ENCODE measurements at regions not wholly inside any gene's neighbourhood (a gene's known extent, or its start where the extent isn't known, plus 50 kb on each side); places are given as distances from the start of the nearest gene placed in this dataset.
"Not testable (repeated sequence)": the region's sequence is repeated elsewhere in the genome, so short reads cannot be mapped to it uniquely, and the experiment has no call there.

DNA sequence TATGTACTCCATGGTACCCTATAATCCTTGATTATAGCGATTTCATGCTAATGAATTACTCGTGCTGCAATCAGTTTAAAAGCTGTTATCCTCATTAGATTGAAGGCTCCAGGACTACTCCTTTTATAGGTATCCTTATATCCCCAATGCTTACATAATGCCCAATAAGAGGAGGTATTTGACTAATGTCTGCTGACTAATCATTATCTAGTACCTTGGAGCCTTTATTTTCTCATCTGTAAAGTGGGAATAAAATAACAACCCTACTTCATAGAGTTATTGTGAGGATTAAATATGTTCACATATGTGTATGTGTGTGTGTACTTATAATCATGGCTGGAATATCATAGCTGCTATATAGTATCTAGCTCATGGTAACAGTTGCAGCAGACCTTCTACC, 1031.5 kb downstream of the CDH11 start:
- Histone ChIP-seq H3K4me1 (ENCODE audit: control insufficient read depth, insufficient read depth, low read length) (peaks cover 25% of the 10 kb centered on the region), H3K9ac (ENCODE audit: low read depth, low read length) (no peak overlapping the region), H3K9me3 (replicated peaks; ENCODE audit: low read length) (no peaks in the 10 kb centered on the region), H3K27me3 (ENCODE audit: control insufficient read depth, insufficient read depth, low read length) (no peaks in the 10 kb centered on the region), H3K36me3 (ENCODE audit: insufficient read depth, low read length) (no peaks in the 10 kb centered on the region), H3K4me3 (ENCODE audit: low read length) (no peak overlapping the region), H3K4me2 (ENCODE audit: low read length) (no peak overlapping the region)

DNA sequence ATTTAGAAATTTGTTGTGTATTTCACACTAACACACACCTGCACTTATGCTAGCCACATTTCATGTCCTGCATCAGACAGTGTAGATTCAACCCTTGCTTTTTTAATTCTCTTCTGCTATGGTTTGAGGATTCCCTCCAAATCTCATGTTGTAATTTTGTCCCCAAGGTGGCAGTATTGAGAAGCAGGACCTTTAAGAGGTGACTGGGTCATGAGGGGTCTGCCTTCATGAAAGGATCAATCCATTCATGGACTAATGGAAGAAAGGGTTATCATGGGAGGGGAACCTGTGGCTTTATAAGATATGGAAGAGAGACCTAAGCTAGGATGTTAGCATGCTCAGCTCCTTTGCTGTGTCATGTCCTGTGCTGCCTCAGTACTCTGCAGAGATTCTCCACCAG, 1032.2 kb downstream of the CDH11 start:
- Histone ChIP-seq H3K9me3 (replicated peaks; ENCODE audit: low read length) (no peaks in the 10 kb centered on the region), H3K27me3 (ENCODE audit: control insufficient read depth, insufficient read depth, low read length) (no peaks in the 10 kb centered on the region), H3K9ac (ENCODE audit: low read depth, low read length) (no peak overlapping the region), H3K4me3 (ENCODE audit: low read length) (no peak overlapping the region), H3K4me2 (ENCODE audit: low read length) (no peak overlapping the region), H3K36me3 (ENCODE audit: insufficient read depth, low read length) (no peaks in the 10 kb centered on the region), H3K4me1 (ENCODE audit: control insufficient read depth, insufficient read depth, low read length) (peaks cover 24% of the 10 kb centered on the region)

DNA sequence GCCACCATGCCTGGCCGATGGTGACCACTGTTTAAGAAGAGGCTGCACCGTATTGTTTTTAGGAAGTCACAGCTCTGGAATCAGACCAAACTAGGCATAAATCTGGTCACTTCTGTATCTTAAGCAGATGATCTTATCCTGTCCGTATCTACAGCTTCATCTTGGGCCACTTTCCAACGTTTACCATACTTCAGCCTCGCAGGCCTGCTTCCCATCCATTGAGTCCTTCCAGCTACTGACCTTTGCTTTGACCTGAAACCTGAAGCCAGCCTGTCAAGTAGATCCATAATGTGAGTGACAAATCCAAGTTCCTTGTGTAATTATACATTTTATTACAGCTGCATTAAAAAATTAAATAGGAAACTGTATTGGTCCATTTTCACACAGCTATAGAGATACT, 1033.0 kb downstream of the CDH11 start:
- Histone ChIP-seq H3K4me1 (ENCODE audit: control insufficient read depth, insufficient read depth, low read length) (peaks cover 16% of the 10 kb centered on the region), H3K9ac (ENCODE audit: low read depth, low read length) (no peak overlapping the region), H3K9me3 (replicated peaks; ENCODE audit: low read length) (no peaks in the 10 kb centered on the region), H3K36me3 (ENCODE audit: insufficient read depth, low read length) (no peaks in the 10 kb centered on the region), H3K4me3 (ENCODE audit: low read length) (no peak overlapping the region), H3K4me2 (ENCODE audit: low read length) (no peak overlapping the region), H3K27me3 (ENCODE audit: control insufficient read depth, insufficient read depth, low read length) (no peaks in the 10 kb centered on the region)

DNA sequence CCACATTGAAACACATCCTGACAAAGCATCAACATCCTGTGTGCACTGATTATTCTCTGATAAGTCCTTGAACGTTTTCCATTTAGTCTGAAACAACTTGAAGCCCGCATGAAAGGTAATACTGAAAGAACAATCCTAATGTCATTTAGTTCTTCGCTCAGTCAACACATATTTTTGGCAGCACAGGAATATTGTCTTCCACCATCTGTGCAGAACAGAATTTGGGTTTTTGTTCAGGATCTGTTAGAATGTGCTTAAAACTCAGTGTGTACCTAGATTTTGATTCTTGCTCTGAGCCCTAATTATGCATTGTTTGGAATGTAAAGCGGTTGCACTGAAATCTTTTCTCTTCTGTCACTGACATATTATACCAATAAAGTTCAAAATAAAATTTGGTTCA, 1036.6 kb downstream of the CDH11 start:
- no peaks in the 10 kb centered on the region for H3K9me3 ChIP-seq (replicated peaks; ENCODE audit: low read length)
- no peaks in the 10 kb centered on the region for H3K4me1 ChIP-seq (ENCODE audit: control insufficient read depth, insufficient read depth, low read length)
- H3K4me2 ChIP-seq (ENCODE audit: low read length) = no peak overlapping the region
- no peaks in the 10 kb centered on the region for H3K27me3 ChIP-seq (ENCODE audit: control insufficient read depth, insufficient read depth, low read length)
- H3K36me3 ChIP-seq (ENCODE audit: insufficient read depth, low read length) = no peaks in the 10 kb centered on the region
- no peak overlapping the region for H3K4me3 ChIP-seq (ENCODE audit: low read length)
- no peak overlapping the region for H3K9ac ChIP-seq (ENCODE audit: low read depth, low read length)

DNA sequence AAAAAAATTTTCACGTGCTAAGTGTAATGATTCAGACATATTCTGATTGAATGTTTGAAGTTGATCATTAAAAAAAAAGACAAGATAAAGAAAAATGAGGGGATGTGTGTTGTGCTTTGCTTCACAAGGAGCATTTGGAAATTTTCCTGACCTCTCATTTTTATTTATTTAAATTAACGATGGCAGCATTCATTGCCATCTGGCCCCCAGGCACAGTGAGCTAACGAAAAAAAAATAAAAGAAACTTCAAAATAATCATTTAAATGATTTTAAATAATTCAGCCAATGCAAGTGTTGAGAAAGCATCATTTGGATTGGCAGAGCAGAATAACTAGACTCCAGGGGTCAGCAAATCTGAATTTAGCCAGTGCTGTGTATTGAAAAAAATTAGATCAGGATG, 1037.2 kb downstream of the CDH11 start:
- H3K4me1 ChIP-seq (ENCODE audit: control insufficient read depth, insufficient read depth, low read length) = no peaks in the 10 kb centered on the region
- H3K9me3 ChIP-seq (replicated peaks; ENCODE audit: low read length) = no peaks in the 10 kb centered on the region
- no peak overlapping the region for H3K9ac ChIP-seq (ENCODE audit: low read depth, low read length)
- H3K36me3 ChIP-seq (ENCODE audit: insufficient read depth, low read length) = no peaks in the 10 kb centered on the region
- H3K27me3 ChIP-seq (ENCODE audit: control insufficient read depth, insufficient read depth, low read length) = no peaks in the 10 kb centered on the region
- no peak overlapping the region for H3K4me2 ChIP-seq (ENCODE audit: low read length)
- no peak overlapping the region for H3K4me3 ChIP-seq (ENCODE audit: low read length)

DNA sequence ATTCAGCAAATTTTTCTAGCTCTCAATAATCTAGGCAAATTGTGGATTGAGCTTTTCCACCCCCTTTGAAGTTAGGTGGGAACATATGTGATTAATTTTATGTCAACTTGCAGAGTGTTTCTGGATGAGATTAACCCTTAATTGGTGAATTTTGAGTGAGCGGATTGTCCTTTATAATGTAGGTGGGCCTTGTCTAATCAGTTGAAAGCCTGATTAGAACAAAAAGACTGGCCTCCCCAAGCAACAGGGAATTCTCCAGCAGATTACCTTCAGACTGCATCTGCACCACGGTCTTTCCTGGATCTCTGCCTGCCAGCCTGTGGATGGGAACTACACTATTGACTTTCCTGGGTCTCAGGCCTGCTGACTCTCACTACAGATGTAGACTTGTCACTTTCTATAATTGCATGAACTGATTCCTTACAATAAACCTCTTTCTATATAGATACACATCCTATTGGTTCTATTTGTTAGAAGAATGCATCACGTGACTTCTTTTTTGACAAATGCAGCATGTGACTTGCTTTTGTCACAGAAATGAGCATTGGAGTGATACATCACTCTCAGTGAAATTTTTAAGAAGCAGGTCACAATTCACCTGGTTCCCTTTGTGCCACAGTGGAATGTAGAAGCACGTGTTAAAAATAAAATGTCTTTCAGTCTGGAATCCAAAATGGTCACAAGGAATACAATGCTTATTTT, 1038.3 kb downstream of the CDH11 start:
- H3K4me3 ChIP-seq (ENCODE audit: low read length) = no peak overlapping the region
- H3K36me3 ChIP-seq (ENCODE audit: insufficient read depth, low read length) = no peaks in the 10 kb centered on the region
- no peaks in the 10 kb centered on the region for H3K4me1 ChIP-seq (ENCODE audit: control insufficient read depth, insufficient read depth, low read length)
- no peak overlapping the region for H3K4me2 ChIP-seq (ENCODE audit: low read length)
- H3K27me3 ChIP-seq (ENCODE audit: control insufficient read depth, insufficient read depth, low read length) = no peaks in the 10 kb centered on the region
- H3K9ac ChIP-seq (ENCODE audit: low read depth, low read length) = no peak overlapping the region
- H3K9me3 ChIP-seq (replicated peaks; ENCODE audit: low read length) = no peaks in the 10 kb centered on the region

DNA sequence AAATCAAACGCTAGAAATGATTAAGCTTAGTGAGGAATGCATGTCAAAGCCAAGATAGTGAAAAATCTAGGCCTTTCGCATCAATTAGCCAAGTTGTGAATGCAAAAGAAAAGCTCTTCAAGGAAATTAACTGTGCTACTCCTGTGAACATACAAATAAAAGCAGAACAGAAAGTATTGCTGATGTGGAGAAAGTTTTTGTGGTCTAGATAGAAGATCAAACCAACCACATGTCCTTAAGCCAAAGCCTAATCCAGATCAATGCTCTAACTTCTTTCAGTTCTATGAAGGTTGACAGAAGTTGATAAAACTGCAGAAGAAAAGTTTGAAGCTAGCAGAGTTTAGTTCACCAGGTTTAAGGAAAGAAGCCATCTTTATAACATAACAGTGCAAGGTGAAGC, 1044.6 kb downstream of the CDH11 start:
- no peaks in the 10 kb centered on the region for H3K4me1 ChIP-seq (ENCODE audit: control insufficient read depth, insufficient read depth, low read length)
- no peak overlapping the region for H3K4me3 ChIP-seq (ENCODE audit: low read length)
- no peaks in the 10 kb centered on the region for H3K36me3 ChIP-seq (ENCODE audit: insufficient read depth, low read length)
- H3K9me3 ChIP-seq (replicated peaks; ENCODE audit: low read length) = no peaks in the 10 kb centered on the region
- no peak overlapping the region for H3K4me2 ChIP-seq (ENCODE audit: low read length)
- no peaks in the 10 kb centered on the region for H3K27me3 ChIP-seq (ENCODE audit: control insufficient read depth, insufficient read depth, low read length)
- H3K9ac ChIP-seq (ENCODE audit: low read depth, low read length) = no peak overlapping the region

DNA sequence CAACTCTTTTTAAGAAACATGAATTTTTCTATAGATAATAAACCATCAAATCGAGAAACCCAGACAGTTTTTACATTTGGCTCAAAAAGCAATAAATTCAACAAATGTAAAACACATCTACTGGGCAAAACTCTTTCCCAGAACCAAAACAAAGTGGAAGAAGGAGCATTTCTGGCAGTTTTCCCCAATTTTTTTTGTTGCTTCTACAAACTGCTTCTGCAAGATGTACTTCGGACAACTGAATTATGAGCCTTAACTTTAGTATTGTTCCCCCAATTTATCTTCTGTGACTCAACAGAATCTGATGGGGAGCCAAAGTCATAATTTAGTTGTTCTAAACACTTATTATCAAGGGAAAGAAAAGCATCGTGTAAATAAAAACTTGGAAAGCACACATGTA, 1047.2 kb downstream of the CDH11 start:
- no peaks in the 10 kb centered on the region for H3K4me1 ChIP-seq (ENCODE audit: control insufficient read depth, insufficient read depth, low read length)
- H3K9me3 ChIP-seq (replicated peaks; ENCODE audit: low read length) = no peaks in the 10 kb centered on the region
- H3K4me2 ChIP-seq (ENCODE audit: low read length) = no peak overlapping the region
- H3K36me3 ChIP-seq (ENCODE audit: insufficient read depth, low read length) = no peaks in the 10 kb centered on the region
- H3K9ac ChIP-seq (ENCODE audit: low read depth, low read length) = no peak overlapping the region
- H3K4me3 ChIP-seq (ENCODE audit: low read length) = no peak overlapping the region
- H3K27me3 ChIP-seq (ENCODE audit: control insufficient read depth, insufficient read depth, low read length) = no peaks in the 10 kb centered on the region

DNA sequence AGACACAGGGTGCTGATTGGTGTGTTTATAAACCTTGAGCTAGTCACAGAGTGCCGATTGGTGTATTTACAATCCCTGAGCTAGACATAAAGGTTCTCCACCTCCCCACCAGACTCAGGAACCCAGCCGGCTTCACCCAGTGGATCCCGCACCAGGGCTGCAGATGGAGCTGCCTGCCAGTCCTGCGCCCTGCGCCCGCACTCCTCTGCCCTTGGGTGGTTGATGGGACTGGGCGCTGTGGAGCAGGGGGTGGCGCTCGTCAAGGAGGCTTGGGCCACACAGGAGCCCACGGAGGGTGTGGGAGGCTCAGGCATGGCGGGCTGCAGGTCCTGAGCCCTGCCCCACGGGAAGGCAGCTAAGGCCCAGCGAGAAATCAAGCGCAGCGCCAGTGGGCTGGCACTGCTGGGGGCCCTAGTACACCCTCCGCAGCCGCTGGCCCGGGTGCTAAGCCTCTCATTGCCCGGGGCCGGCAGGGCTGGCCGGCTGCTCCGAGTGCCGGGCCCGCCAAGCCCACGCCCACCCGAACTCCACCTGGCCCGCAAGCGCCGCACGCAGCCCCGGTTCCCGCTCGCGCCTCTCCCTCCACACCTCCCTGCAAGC, 1049.6 kb downstream of the CDH11 start:
- not testable (repeated sequence) for H3K9ac ChIP-seq (ENCODE audit: low read depth, low read length); H3K4me1 ChIP-seq (ENCODE audit: control insufficient read depth, insufficient read depth, low read length); H3K27me3 ChIP-seq (ENCODE audit: control insufficient read depth, insufficient read depth, low read length); H3K9me3 ChIP-seq (replicated peaks; ENCODE audit: low read length); H3K36me3 ChIP-seq (ENCODE audit: insufficient read depth, low read length); H3K4me3 ChIP-seq (ENCODE audit: low read length); H3K4me2 ChIP-seq (ENCODE audit: low read length)

DNA sequence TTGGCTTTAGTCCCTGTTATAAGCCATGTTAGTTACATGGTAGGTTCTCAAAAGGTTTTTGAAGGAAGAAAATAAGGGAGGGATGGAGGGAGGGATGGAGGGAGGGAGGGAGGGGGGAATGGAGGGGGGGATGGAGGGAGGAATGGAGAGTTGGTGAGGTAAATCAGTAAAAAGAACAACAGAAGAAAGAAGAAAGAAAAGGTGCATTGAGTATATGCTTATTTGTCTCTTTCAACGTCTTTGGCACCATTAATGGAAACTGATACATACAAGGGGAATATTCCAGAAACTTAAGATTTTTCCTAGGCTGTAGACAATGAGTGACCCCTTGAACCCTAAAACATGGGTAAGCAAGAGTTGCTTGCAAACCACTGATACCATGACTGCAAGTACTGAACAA, 1056.3 kb downstream of the CDH11 start:
- Histone ChIP-seq H3K4me1 (ENCODE audit: control insufficient read depth, insufficient read depth, low read length) (no peaks in the 10 kb centered on the region), H3K9ac (ENCODE audit: low read depth, low read length) (no peak overlapping the region), H3K4me2 (ENCODE audit: low read length) (no peak overlapping the region), H3K9me3 (replicated peaks; ENCODE audit: low read length) (no peaks in the 10 kb centered on the region), H3K4me3 (ENCODE audit: low read length) (no peak overlapping the region), H3K36me3 (ENCODE audit: insufficient read depth, low read length) (no peaks in the 10 kb centered on the region), H3K27me3 (ENCODE audit: control insufficient read depth, insufficient read depth, low read length) (no peaks in the 10 kb centered on the region)

DNA sequence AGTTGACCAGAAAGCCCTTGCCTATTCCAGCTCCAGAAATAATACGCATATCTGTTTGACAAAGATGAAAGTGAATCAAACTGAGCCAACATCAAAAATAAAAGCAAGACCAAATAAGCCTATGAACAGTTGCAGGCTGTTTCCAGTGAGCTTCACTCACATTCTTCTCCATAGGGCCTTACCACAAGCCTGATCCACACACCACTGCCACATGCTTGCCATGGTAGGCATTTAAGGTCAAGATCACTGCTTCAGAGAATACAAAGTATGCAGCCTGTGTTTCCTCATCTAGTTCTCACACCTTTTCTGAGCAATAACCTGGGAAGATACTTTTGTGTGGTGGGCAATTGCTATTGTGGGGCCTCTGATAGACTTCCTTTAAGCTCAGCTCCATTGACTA, 1060.2 kb downstream of the CDH11 start:
- no peaks in the 10 kb centered on the region for H3K27me3 ChIP-seq (ENCODE audit: control insufficient read depth, insufficient read depth, low read length)
- H3K4me2 ChIP-seq (ENCODE audit: low read length) = no peak overlapping the region
- H3K9ac ChIP-seq (ENCODE audit: low read depth, low read length) = no peak overlapping the region
- no peaks in the 10 kb centered on the region for H3K36me3 ChIP-seq (ENCODE audit: insufficient read depth, low read length)
- no peak overlapping the region for H3K4me3 ChIP-seq (ENCODE audit: low read length)
- H3K4me1 ChIP-seq (ENCODE audit: control insufficient read depth, insufficient read depth, low read length) = no peaks in the 10 kb centered on the region
- H3K9me3 ChIP-seq (replicated peaks; ENCODE audit: low read length) = no peaks in the 10 kb centered on the region

DNA sequence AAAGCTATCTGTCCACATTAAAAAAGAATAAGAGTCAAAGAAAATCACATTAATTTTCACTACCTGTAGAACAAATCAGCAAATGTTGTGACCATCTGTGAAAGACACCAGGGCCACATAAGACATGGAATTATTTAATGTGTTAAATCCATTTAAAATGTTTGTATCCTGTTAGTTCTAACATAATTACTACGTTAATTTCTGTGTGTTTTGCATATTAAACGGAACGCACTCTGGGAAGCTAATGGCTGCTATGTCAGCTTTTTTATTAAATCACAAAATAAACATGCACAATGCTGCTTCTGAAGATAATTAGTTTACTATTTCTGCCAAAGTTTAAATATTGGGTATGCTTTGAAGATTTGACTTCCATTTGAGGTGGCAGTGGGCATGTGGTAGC, 1061.2 kb downstream of the CDH11 start:
- H3K4me1 ChIP-seq (ENCODE audit: control insufficient read depth, insufficient read depth, low read length) = no peaks in the 10 kb centered on the region
- H3K36me3 ChIP-seq (ENCODE audit: insufficient read depth, low read length) = no peaks in the 10 kb centered on the region
- no peak overlapping the region for H3K4me3 ChIP-seq (ENCODE audit: low read length)
- H3K4me2 ChIP-seq (ENCODE audit: low read length) = no peak overlapping the region
- H3K27me3 ChIP-seq (ENCODE audit: control insufficient read depth, insufficient read depth, low read length) = no peaks in the 10 kb centered on the region
- H3K9me3 ChIP-seq (replicated peaks; ENCODE audit: low read length) = no peaks in the 10 kb centered on the region
- H3K9ac ChIP-seq (ENCODE audit: low read depth, low read length) = no peak overlapping the region
